RWPE1 (cell line): ENCODE measurements at regions not wholly inside any gene's neighbourhood (a gene's known extent, or its start where the extent isn't known, plus 50 kb on each side); places are given as distances from the start of the nearest gene placed in this dataset.

Source experiments
- CTCF ChIA-PET: fragments of 350-600 bp; sonication (Branson Sonifier 250); formaldehyde crosslinking; extraction: SDS; loops from one replicate; lab custom pipeline; 2021; lab: Yijun Ruan, JAX
- POLR2A ChIA-PET: fragments of 400-600 bp; formaldehyde crosslinking; extraction: SDS; loops from one replicate; lab custom pipeline; 2020; ENCODE audit warnings: antibody characterized with exemption; ENCODE audit not compliant: low non-redundant PET; lab: Yijun Ruan, JAX
- DNase-seq: peaks from one replicate; pipeline ENCODE4 v3.0.0; 2012; ENCODE audit warnings: low spot score
- H3K27ac ChIP-seq: fragments of 450-650 bp; 2 replicates; pipeline ENCODE4 v1.5.1; 2017
- TF ChIP-seq, protein P1 (sequence below): fragments of 450-650 bp; conservative IDR thresholded peaks from 2 replicates; pipeline ENCODE4 v1.5.1; 2017; ENCODE audit warnings: low read depth, mild to moderate bottlenecking

DNA sequence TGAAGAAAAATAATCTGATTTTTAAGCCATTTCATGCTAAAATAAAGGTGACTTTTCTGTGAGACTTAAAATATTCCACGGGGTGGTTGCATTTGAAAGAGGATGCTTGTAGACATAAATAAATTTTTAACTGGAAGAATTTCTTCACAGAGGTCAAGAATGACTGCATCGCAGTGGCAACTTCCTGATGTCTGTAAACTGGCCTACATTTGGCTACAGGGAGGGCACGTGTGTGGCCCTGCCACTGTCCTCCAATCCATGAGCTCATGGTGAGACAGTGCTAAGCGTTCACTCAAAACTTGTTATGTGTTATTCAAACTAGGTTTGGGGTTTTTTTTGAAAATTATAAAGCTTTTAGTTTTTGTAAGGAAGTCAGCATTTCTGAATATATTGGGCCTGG, 1089.3 kb downstream of the EFNB2 start:
- ChIA-PET CTCF (no interaction called here), POLR2A (no interaction called here)
- no peak for DNase-seq
- H3K27ac ChIP-seq = no peak overlapping the region
- TF ChIP-seq, protein P1, sequence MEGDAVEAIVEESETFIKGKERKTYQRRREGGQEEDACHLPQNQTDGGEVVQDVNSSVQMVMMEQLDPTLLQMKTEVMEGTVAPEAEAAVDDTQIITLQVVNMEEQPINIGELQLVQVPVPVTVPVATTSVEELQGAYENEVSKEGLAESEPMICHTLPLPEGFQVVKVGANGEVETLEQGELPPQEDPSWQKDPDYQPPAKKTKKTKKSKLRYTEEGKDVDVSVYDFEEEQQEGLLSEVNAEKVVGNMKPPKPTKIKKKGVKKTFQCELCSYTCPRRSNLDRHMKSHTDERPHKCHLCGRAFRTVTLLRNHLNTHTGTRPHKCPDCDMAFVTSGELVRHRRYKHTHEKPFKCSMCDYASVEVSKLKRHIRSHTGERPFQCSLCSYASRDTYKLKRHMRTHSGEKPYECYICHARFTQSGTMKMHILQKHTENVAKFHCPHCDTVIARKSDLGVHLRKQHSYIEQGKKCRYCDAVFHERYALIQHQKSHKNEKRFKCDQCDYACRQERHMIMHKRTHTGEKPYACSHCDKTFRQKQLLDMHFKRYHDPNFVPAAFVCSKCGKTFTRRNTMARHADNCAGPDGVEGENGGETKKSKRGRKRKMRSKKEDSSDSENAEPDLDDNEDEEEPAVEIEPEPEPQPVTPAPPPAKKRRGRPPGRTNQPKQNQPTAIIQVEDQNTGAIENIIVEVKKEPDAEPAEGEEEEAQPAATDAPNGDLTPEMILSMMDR = no peak

DNA sequence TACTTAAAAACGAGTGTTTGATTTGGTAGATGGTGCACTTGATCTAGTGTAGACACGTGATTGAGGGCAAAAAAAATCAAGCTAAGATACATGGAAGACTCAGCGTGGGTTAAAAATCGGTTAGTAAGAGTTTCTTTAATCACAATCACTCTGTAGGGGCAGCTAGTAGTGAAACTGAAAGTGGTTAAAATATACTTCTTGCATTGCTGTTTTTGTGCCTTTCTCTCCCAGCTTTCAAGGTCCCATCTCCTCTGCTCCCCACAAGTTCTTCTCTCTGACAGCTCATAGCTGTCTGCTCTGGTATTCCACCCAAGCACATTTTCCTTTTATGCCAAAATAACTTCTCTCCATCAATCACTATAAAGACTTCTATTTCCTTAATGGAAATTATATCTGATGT, 1089.7 kb downstream of the EFNB2 start:
- CTCF ChIA-PET = no interaction called here
- TF ChIP-seq, protein P1 = no peak
- no peak overlapping the region for H3K27ac ChIP-seq
- no peak for DNase-seq
- POLR2A ChIA-PET = no interaction called here

DNA sequence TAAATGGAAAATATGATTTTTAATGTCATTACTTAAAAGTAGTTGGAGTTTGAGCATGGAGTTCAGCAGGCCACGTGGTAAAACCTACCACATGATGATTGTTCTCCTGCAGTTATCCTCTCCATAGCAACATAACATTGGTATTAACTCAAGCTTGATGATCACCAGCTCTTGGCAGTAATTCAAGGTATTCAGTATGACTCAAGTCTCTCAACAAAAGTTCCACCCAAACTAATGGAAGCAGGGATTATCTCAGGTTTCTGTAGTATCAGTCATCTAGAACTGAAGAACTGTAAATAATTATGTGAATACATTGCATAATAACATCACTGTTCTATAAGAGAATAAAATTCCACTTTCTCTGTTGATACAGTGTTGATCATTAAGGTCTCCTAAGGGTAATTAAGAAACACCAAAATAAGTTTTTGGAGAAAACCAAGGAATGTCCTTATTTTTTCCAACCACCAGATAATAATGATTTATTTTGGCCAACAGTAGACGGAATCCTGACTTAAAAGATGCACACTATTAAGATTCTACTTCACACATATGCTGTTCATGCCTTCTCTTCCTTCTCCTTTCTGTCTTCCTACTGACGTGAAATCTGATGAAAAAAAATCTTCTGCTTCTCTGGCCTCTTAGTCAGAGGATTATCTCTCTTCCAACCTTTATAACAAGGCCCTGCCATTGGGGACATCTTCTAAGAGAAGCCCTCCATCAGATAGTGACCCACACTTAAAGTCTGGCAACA, 1092.3 kb downstream of the EFNB2 start:
- peak overlapping the region; percentile 89 for H3K27ac ChIP-seq
- ChIA-PET POLR2A (no interaction called here), CTCF (interaction anchor here (0.6 kb wide), 1 partner anchor 982 kb away, joined by 8 read pairs; no protein-coding TSS in a partner anchor)
- DNase-seq = peak; percentile 93
- TF ChIP-seq, protein P1 = no peak

DNA sequence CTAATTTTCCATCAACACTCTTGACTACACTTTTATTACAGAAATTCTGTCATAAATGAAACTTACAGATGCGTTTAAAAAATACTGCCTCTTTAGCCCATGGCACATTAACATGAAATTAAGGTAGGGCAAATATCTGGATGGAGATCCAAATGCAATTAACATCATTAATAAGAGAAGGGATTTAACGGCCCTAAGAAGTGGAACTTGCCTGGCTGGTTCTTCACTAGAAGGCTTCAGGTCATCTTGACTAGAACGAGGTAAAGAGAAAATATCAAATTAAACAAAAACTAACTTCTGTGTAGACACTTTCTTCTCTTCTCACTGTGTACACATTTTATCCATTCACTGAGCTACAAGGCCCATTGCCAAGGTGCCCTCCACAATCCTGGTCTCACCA, 1093.4 kb downstream of the EFNB2 start:
- POLR2A ChIA-PET = no interaction called here
- no peak overlapping the region for H3K27ac ChIP-seq
- no peak for DNase-seq
- TF ChIP-seq, protein P1 = no peak
- CTCF ChIA-PET = no interaction called here

DNA sequence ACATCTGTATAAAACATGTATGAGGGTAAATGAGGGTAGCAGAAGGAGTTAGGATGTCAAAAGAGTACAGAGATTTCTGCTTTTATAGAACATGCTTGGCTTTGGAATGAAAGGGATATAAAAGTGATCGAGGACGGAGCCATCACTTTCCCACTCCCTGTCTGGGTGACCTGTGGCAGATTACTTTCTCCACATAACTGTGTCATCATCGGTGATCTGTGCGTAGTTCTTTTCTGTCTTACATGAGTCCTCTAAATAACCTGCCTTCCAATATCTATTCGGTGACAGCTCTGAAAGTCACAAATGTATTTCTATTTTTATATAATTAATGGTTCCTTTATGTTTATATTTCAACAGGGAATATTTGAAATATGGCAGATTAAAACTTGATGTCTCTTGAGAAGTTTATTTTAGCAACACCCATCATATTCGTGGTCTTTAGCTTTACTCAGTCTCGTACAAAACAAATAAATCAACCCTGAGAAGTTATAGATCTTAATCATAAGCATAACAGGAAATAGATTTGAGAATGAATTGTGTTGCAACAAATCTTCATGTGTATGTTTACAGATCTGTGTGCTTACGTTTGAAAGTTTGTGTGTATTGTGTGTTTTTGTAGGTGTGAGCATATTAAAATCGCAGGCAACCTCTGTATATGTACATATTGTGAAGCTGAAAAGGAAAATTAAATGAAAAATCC, 1094.3 kb downstream of the EFNB2 start:
- DNase-seq = no peak
- TF ChIP-seq, protein P1 = no peak
- CTCF ChIA-PET = no interaction called here
- no peak overlapping the region for H3K27ac ChIP-seq
- POLR2A ChIA-PET = no interaction called here

DNA sequence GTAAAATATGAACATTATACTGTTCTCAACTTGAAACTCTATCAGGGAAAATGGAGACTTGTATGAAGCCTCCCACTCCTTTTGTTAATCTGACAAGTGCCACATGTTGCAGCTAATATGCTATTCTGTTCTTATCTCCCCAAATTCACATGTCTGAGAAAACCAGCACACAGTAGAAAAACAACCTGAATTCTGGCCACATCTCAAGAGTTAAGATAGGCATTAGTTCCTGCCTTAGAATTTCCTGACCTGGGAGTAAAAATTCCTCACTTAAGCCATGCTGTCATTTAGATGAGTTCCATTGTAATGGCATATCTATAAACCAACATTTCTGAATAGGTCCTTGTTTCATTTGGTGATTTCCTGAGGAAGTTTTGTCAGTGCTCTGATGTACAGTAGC, 1098.5 kb downstream of the EFNB2 start:
- POLR2A ChIA-PET = no interaction called here
- CTCF ChIA-PET = interaction anchor here (0.6 kb wide), 1 partner anchor 13 kb away, joined by 4 read pairs; no protein-coding TSS in a partner anchor

More for the DNA sequence above, 1098.5 kb downstream of the EFNB2 start:
- no peak for DNase-seq
- TF ChIP-seq, protein P1 = no peak
- H3K27ac ChIP-seq = no peak overlapping the region
